K562 (cell line): ENCODE measurements at regions not wholly inside any gene's neighbourhood (a gene's known extent, or its start where the extent isn't known, plus 50 kb on each side); places are given as distances from the start of the nearest gene placed in this dataset.
A peak's percentile ranks its signal among the peaks of the same experiment; 100 is the strongest.

Source experiments
- ATAC-seq: fragments of 200-7000 bp; cut with Tn5 transposase; 3 replicates; pipeline ENCODE4 v1.9.1; 2020; ENCODE audit warnings: moderate library complexity
- BruUV-seq: library from RNA; stranded (reverse); fragments of 400-500 nt; replicated peaks from 2 replicates; lab custom pipeline; 2021; lab: Mats Ljungman, UMichigan
- CTCF ChIA-PET: fragments of 300-600 bp; formaldehyde crosslinking; extraction: SDS; loops from one replicate; lab custom pipeline; 2021; ENCODE audit warnings: low intra/inter-chr PET ratio; lab: Yijun Ruan, JAX
- POLR2A ChIA-PET: fragments of 300-600, 350-650 bp; sonication (Branson Sonifier 250); formaldehyde crosslinking; extraction: SDS; loops from one replicate; lab custom pipeline; 2021; ENCODE audit warnings: antibody characterized with exemption, inconsistent platforms; lab: Yijun Ruan, JAX
- DNase-seq, 4 experiments: peaks; one replicate each; pipeline versions ENCODE4 v3.0.0 to v3.0.0-alpha.2; 2011 to 2018; ENCODE audit warnings: low spot score in 3 of 4, mixed read lengths in 3 of 4; ENCODE audit errors: extremely low read depth in 1 of 4
- FAIRE-seq: peaks from 2 replicates; lab custom pipeline; 2011; peaks lifted over from hg19 to GRCh38; lab: Jason Lieb, UNC
- H2AFZ ChIP-seq: 2 replicates; pipeline ENCODE4 v1.6.0; 2011; ENCODE audit warnings: low read depth, low read length, control low read depth, inconsistent platforms
- H3K27ac ChIP-seq: fragments of 200-600 bp; 3 replicates; pipeline ENCODE4 v1.8.0; 2011; ENCODE audit warnings: low read depth, mild to moderate bottlenecking, control low read depth, inconsistent platforms, low read length, moderate library complexity, mixed read lengths; ENCODE audit errors: extremely low read depth
- H3K27me3 ChIP-seq, 2 experiments: fragments of 300-600 bp in 1 of 2; 2 replicates in 1 of 2; 3 replicates in 1 of 2; pipeline versions ENCODE4 v1.6.0 to v1.8.0; 2011; ENCODE audit warnings: inconsistent platforms in 2 of 2, low read length in 2 of 2, mild to moderate bottlenecking in 1 of 2, mixed read lengths in 1 of 2, moderate library complexity in 1 of 2; ENCODE audit not compliant: control insufficient read depth in 2 of 2, insufficient read depth in 2 of 2
- H3K36me3 ChIP-seq: fragments of 300-600 bp; 3 replicates; pipeline ENCODE4 v1.8.0; 2011; ENCODE audit warnings: mild to moderate bottlenecking, low read length, inconsistent platforms; ENCODE audit not compliant: control insufficient read depth, insufficient read depth
- H3K4me1 ChIP-seq, 2 experiments: fragments of 200-600 bp in 1 of 2; replicated peaks in 1 of 2; 2 replicates in 1 of 2; 3 replicates in 1 of 2; pipeline versions ENCODE4 v1.5.1 to v1.8.0; 2011; ENCODE audit warnings: inconsistent platforms in 2 of 2, low read length in 2 of 2, mild to moderate bottlenecking in 1 of 2, mixed read lengths in 1 of 2, moderate library complexity in 1 of 2; ENCODE audit not compliant: control insufficient read depth in 2 of 2, insufficient read depth in 2 of 2
- H3K4me2 ChIP-seq: 2 replicates; pipeline ENCODE4 v1.6.1; 2011; ENCODE audit warnings: low read length, control low read depth, inconsistent platforms, mixed read lengths; ENCODE audit not compliant: insufficient read depth
- H3K4me3 ChIP-seq: fragments of 200-600 bp; sonication (generic), shearing (Covaris generic); 2 replicates; pipeline ENCODE4 v1.5.1; 2016; ENCODE audit warnings: control low read depth, inconsistent platforms
- H3K79me2 ChIP-seq: fragments of 200-600 bp; 3 replicates; pipeline ENCODE4 v1.8.0; 2011; ENCODE audit warnings: low read length, inconsistent platforms; ENCODE audit not compliant: control insufficient read depth, insufficient read depth
- H3K9ac ChIP-seq, 2 experiments: 2 replicates each; pipeline versions ENCODE4 v1.6.0 to v1.6.1; 2011; ENCODE audit warnings: low read depth in 2 of 2, low read length in 2 of 2, control low read depth in 1 of 2, inconsistent platforms in 1 of 2, mild to moderate bottlenecking in 1 of 2, mixed read lengths in 1 of 2; ENCODE audit not compliant: insufficient read depth in 1 of 2
- H3K9me1 ChIP-seq: one replicate; pipeline ENCODE4 v1.6.0; 2011; ENCODE audit warnings: inconsistent platforms, mild to moderate bottlenecking, low read length, moderate library complexity; ENCODE audit not compliant: control insufficient read depth, insufficient read depth
- H3K9me3 ChIP-seq: replicated peaks from 2 replicates; pipeline ENCODE4 v1.5.1; 2011; ENCODE audit warnings: low read depth, low read length, inconsistent platforms; ENCODE audit not compliant: control insufficient read depth, insufficient read depth
- H4K20me1 ChIP-seq: replicated peaks from 2 replicates; pipeline ENCODE4 v1.6.1; 2011; ENCODE audit warnings: low read length, inconsistent platforms, mixed read lengths; ENCODE audit not compliant: control insufficient read depth, insufficient read depth
- KLF10 ChIP-seq: fragments of 250-450 bp; sonication (Bioruptor Pico); IDR thresholded peaks from 2 replicates; pipeline ENCODE4 v1.6.1; 2021; ENCODE audit warnings: matching md5 sums
- NFIC ChIP-seq: fragments of 450-650 bp; IDR thresholded peaks from 2 replicates; pipeline ENCODE4 v1.6.1; 2017; ENCODE audit warnings: mild to moderate bottlenecking, inconsistent platforms
- NFIX ChIP-seq: fragments of 250-450 bp; sonication (Bioruptor Pico); IDR thresholded peaks from 2 replicates; pipeline ENCODE4 v1.4.0; 2020; ENCODE audit warnings: low read depth, mild to moderate bottlenecking, moderate library complexity
- WHSC1 ChIP-seq: IDR thresholded peaks from one replicate; pipeline ENCODE4 v1.6.1; 2012; ENCODE audit warnings: low read length, control low read depth, inconsistent platforms
- ZBTB12 ChIP-seq: fragments of 250-450 bp; sonication (Bioruptor Pico); IDR thresholded peaks from 2 replicates; pipeline ENCODE4 v1.4.0; 2020
- ZNF644 ChIP-seq: fragments of 200-800 bp; sonication (Bioruptor generic); IDR thresholded peaks from 2 replicates; pipeline ENCODE4 v1.6.1; 2016; ENCODE audit warnings: low read depth, missing genetic modification characterization, missing compliant biosample characterization
- WGBS: fragments of 100-300 bp; shearing (Covaris generic); methylation state at CpG from one replicate; pipeline ENCODE4 v1.1.6; 2016; ENCODE audit warnings: low coverage, mixed read lengths; ENCODE audit not compliant: insufficient coverage; ENCODE audit errors: missing lambda C conversion rate; 5-methylcytosine and 5-hydroxymethylcytosine counted together
- in situ Hi-C: fragments of 300-500 bp; cut with MboI; formaldehyde crosslinking; loops from 4 replicates; pipeline ENCODE4 v1.15.0; 2018; ENCODE audit warnings: inconsistent platforms, mixed read lengths
- intact Hi-C: fragments of 100-400 bp; cut with micrococcal nuclease; formaldehyde crosslinking; loops from 2 replicates; pipeline ENCODE4 v1.14.2; 2022
- TF ChIP-seq, protein P1 (sequence below): fragments of 450-650 bp; conservative IDR thresholded peaks from 2 replicates; pipeline ENCODE4 v1.6.1; 2016; ENCODE audit warnings: missing genetic modification characterization, low read depth, mild to moderate bottlenecking, control low read depth, missing compliant biosample characterization
- TF ChIP-seq, protein P2 (sequence below): fragments of 450-650 bp; IDR thresholded peaks from 2 replicates; pipeline ENCODE4 v1.7.0; 2016; ENCODE audit warnings: borderline replicate concordance

GRCh38 chr10:33863352-33863751 is 528.9 kb upstream of the NRP1 start:
- DNase-seq (no peak), FAIRE-seq (no peak), ATAC-seq (no peak)
- no peak overlapping the region for H3K4me3 ChIP-seq
- 0% methylated on average over 3 of the region's 3 CpGs for WGBS
- intact Hi-C loops = no loop called here
- H3K27ac ChIP-seq = no peak overlapping the region
- ChIA-PET CTCF (no interaction called here), POLR2A (no interaction called here)
- no peak overlapping the region for H2AFZ ChIP-seq
- no peaks in the 10 kb centered on the region for H3K9me1 ChIP-seq
- in situ Hi-C loops = no loop called here
- no peak overlapping the region for H3K4me2 ChIP-seq
- TF ChIP-seq, protein P1, sequence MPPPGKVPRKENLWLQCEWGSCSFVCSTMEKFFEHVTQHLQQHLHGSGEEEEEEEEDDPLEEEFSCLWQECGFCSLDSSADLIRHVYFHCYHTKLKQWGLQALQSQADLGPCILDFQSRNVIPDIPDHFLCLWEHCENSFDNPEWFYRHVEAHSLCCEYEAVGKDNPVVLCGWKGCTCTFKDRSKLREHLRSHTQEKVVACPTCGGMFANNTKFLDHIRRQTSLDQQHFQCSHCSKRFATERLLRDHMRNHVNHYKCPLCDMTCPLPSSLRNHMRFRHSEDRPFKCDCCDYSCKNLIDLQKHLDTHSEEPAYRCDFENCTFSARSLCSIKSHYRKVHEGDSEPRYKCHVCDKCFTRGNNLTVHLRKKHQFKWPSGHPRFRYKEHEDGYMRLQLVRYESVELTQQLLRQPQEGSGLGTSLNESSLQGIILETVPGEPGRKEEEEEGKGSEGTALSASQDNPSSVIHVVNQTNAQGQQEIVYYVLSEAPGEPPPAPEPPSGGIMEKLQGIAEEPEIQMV (tag) = no peak
- no peak for TF ChIP-seq WHSC1
- TF ChIP-seq ZNF644 (tag) = no peak
- TF ChIP-seq NFIC = peak; percentile 70
- TF ChIP-seq KLF10 = no peak
- TF ChIP-seq NFIX = peak; percentile 37; the same call in 1 of the 2 replicates
- no peak for TF ChIP-seq ZBTB12 (CRISPR knock-in tag)
- TF ChIP-seq, protein P2, sequence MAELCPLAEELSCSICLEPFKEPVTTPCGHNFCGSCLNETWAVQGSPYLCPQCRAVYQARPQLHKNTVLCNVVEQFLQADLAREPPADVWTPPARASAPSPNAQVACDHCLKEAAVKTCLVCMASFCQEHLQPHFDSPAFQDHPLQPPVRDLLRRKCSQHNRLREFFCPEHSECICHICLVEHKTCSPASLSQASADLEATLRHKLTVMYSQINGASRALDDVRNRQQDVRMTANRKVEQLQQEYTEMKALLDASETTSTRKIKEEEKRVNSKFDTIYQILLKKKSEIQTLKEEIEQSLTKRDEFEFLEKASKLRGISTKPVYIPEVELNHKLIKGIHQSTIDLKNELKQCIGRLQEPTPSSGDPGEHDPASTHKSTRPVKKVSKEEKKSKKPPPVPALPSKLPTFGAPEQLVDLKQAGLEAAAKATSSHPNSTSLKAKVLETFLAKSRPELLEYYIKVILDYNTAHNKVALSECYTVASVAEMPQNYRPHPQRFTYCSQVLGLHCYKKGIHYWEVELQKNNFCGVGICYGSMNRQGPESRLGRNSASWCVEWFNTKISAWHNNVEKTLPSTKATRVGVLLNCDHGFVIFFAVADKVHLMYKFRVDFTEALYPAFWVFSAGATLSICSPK = no peak
- H3K79me2 ChIP-seq = no peaks in the 10 kb centered on the region
- no peaks in the 10 kb centered on the region for H3K9me3 ChIP-seq
- no peak overlapping the region for H3K9ac ChIP-seq
- H3K36me3 ChIP-seq = no peaks in the 10 kb centered on the region
- H3K4me1 ChIP-seq = no peaks in the 10 kb centered on the region
- no peaks in the 10 kb centered on the region; a peak in 1 of 5 replicates for H3K27me3 ChIP-seq
- BruUV-seq = no TSS peak
- no peaks in the 10 kb centered on the region for H4K20me1 ChIP-seq
